ENCODE measurements at regions not wholly inside any gene's neighbourhood (a gene's known extent, or its start where the extent isn't known, plus 50 kb on each side); places are given as distances from the start of the nearest gene placed in this dataset.

DNA sequence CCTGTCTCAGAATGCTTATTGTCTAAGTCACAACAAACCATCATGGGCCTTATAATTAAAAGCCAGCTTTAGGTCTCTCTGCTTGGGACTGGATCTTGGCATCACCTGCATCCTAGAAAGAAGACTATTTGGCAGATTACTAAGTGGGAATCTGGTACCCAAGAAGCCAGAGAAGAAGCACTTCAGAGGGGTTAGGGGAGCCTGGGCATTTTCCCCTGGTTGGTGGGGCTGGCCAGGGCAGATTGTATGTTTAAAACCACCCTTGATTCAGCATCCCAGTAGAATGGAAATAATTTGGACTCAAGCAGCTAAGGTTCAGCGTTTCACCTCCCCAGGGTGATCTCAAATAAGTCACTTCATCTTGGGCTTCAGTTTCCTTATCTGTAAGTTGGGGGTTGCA, 193.7 kb downstream of the MIAT start:
- no peak overlapping the region for H3K4me3 Mint-ChIP-seq
- no peaks in the 10 kb centered on the region for H3K36me3 Mint-ChIP-seq (ENCODE audit: low read depth)
- no peak for DNase-seq (ENCODE audit: low read depth, low spot score)
- H3K4me1 Mint-ChIP-seq = peaks cover 20% of the 10 kb centered on the region
- peaks cover 3% of the 10 kb centered on the region for H3K27me3 Mint-ChIP-seq (ENCODE audit: low read depth)
- H3K9me3 Mint-ChIP-seq = no peaks in the 10 kb centered on the region
- H3K27ac Mint-ChIP-seq (ENCODE audit: unreplicated experiment) = no peak overlapping the region
- TF ChIP-seq, protein P1, sequence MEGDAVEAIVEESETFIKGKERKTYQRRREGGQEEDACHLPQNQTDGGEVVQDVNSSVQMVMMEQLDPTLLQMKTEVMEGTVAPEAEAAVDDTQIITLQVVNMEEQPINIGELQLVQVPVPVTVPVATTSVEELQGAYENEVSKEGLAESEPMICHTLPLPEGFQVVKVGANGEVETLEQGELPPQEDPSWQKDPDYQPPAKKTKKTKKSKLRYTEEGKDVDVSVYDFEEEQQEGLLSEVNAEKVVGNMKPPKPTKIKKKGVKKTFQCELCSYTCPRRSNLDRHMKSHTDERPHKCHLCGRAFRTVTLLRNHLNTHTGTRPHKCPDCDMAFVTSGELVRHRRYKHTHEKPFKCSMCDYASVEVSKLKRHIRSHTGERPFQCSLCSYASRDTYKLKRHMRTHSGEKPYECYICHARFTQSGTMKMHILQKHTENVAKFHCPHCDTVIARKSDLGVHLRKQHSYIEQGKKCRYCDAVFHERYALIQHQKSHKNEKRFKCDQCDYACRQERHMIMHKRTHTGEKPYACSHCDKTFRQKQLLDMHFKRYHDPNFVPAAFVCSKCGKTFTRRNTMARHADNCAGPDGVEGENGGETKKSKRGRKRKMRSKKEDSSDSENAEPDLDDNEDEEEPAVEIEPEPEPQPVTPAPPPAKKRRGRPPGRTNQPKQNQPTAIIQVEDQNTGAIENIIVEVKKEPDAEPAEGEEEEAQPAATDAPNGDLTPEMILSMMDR (conservative IDR thresholded peaks at IDR 0.05) = no peak

DNA sequence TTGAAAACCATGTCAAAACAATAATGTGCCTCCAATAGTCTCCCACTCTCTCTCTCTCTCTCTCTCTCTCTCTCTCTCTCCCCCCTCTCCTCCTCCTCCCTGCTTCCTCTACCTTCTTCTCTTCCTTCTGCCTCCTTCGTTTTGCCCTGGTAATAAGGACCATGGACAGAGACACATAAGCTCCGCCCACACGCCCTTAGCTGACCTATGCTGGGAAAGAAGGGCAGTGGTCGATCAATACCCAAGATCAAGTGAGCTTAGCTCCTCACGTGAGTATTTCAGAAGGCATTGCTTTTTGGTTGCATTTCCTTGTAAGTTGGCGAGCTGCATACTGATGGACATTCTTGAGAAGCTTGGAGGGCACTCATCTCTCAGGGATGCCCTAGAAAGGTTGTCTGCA, 194.8 kb downstream of the MIAT start:
- DNase-seq (ENCODE audit: low read depth, low spot score) = peak; percentile 51
- peaks cover 3% of the 10 kb centered on the region for H3K27me3 Mint-ChIP-seq (ENCODE audit: low read depth)
- no peak overlapping the region for H3K4me3 Mint-ChIP-seq
- TF ChIP-seq, protein P1 (conservative IDR thresholded peaks at IDR 0.05) = no peak
- no peak overlapping the region for H3K27ac Mint-ChIP-seq (ENCODE audit: unreplicated experiment)
- H3K4me1 Mint-ChIP-seq = peaks cover 20% of the 10 kb centered on the region
- H3K9me3 Mint-ChIP-seq = no peaks in the 10 kb centered on the region
- no peaks in the 10 kb centered on the region for H3K36me3 Mint-ChIP-seq (ENCODE audit: low read depth)

DNA sequence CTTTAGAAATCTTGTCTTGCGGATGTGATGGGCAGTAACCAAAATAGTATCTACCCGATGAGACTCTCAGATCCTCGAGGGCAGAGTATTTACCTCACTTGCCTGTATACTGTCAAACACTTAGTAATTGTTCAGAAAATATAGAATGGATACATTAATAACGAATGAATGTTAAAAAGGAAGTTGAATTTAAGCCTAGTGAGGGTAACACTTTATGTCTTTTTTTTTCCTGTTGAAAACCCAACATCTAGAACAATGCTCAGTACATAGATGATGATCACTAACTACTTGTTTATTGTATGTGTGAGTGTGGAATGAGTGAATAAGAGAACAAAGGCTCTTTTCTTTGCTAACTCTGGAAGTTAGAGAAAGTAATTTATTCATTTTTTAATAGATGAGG, 195.7 kb downstream of the MIAT start:
- no peaks in the 10 kb centered on the region for H3K9me3 Mint-ChIP-seq
- no peaks in the 10 kb centered on the region for H3K36me3 Mint-ChIP-seq (ENCODE audit: low read depth)
- DNase-seq (ENCODE audit: low read depth, low spot score) = no peak
- no peak overlapping the region for H3K4me3 Mint-ChIP-seq
- H3K27ac Mint-ChIP-seq (ENCODE audit: unreplicated experiment) = no peak overlapping the region
- H3K4me1 Mint-ChIP-seq = peaks cover 18% of the 10 kb centered on the region
- H3K27me3 Mint-ChIP-seq (ENCODE audit: low read depth) = peaks cover 3% of the 10 kb centered on the region
- TF ChIP-seq, protein P1 (conservative IDR thresholded peaks at IDR 0.05) = no peak

DNA sequence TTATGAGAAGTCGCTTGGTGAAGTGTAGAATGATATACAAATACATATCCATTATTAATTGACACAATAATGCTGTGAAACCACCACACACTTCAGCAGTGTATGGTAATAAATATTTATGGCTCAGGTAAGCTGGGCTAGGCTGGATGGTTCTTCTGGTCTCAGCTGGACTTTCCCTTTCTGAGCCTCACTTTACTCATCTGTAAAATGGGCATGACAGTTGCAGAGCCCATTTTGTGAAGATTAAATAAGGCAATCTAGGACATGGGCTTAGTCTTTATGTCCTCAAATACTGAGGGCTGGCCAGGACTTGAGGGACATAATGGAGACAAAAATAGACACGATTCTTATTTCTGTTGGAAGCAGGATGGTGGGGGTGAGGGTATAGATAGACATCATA, 196.1 kb downstream of the MIAT start:
- Mint-ChIP-seq H3K9me3 (no peaks in the 10 kb centered on the region), H3K27me3 (ENCODE audit: low read depth) (peaks cover 3% of the 10 kb centered on the region), H3K27ac (ENCODE audit: unreplicated experiment) (no peak overlapping the region), H3K4me3 (no peak overlapping the region), H3K36me3 (ENCODE audit: low read depth) (no peaks in the 10 kb centered on the region), H3K4me1 (peaks cover 14% of the 10 kb centered on the region)
- no peak for DNase-seq (ENCODE audit: low read depth, low spot score)
- TF ChIP-seq, protein P1 (conservative IDR thresholded peaks at IDR 0.05) = no peak

DNA sequence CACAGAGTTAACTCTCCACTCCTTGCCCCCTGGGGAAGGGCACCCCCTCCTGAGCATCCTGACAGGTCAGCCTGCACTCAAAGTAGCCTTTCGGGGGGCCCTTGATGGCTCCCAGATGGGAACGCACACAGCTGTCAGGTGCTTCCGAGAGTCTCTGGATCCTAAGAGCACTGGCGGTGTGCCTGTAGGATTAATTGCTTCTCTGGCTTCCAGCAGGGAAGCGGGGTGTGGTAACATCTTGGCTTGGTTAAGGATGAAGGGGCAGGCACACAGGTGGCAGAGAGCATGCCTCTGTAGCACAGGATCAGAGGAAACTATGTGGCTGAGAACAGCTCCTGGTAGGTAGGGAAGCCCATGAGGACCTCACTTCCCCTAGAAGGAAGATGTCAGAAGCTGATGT, 199.8 kb downstream of the MIAT start:
- Mint-ChIP-seq H3K27ac (ENCODE audit: unreplicated experiment) (no peak overlapping the region), H3K4me1 (peaks cover 9% of the 10 kb centered on the region), H3K9me3 (peaks cover 2% of the 10 kb centered on the region), H3K27me3 (ENCODE audit: low read depth) (peaks cover 3% of the 10 kb centered on the region), H3K36me3 (ENCODE audit: low read depth) (no peaks in the 10 kb centered on the region), H3K4me3 (no peak overlapping the region)
- TF ChIP-seq, protein P1 (conservative IDR thresholded peaks at IDR 0.05) = no peak
- DNase-seq (ENCODE audit: low read depth, low spot score) = no peak

DNA sequence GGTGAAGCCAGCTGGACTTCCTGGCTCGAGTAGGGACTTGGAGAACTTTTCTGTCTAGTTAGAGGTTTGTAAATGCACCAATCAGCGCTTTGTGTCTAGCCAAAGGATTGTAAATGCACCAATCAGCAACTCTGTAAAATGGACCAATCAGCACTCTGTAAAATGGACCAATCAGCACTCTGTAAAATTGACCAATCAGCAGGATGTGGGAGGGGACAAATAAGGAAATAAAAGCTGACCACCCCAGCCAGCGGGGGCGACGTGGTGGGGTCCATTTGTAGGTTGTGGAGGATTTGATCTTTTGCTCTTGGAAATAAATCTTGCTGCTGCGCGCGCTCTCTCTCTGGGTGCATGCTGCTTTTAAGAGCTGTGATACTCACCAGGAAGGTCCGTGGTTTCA, 202.9 kb downstream of the MIAT start:
- peaks cover 3% of the 10 kb centered on the region for H3K27me3 Mint-ChIP-seq (ENCODE audit: low read depth)
- no peaks in the 10 kb centered on the region for H3K36me3 Mint-ChIP-seq (ENCODE audit: low read depth)
- peaks cover 2% of the 10 kb centered on the region for H3K9me3 Mint-ChIP-seq
- H3K27ac Mint-ChIP-seq (ENCODE audit: unreplicated experiment) = no peak overlapping the region
- TF ChIP-seq, protein P1 (conservative IDR thresholded peaks at IDR 0.05) = no peak
- no peak overlapping the region for H3K4me3 Mint-ChIP-seq
- no peaks in the 10 kb centered on the region for H3K4me1 Mint-ChIP-seq
- DNase-seq (ENCODE audit: low read depth, low spot score) = no peak
